Motor neuron (in vitro differentiated cells): ENCODE measurements at regions not wholly inside any gene's neighbourhood (a gene's known extent, or its start where the extent isn't known, plus 50 kb on each side); places are given as distances from the start of the nearest gene placed in this dataset.

ENCODE experiments used
- ATAC-seq, 8 experiments: fragments of 200-7000 bp; cut with Tn5 transposase; replicated peaks in 6 of 8; 2 replicates each; pipeline ENCODE4 v1.8.0; 2021; ENCODE audit warnings: mild to moderate bottlenecking in 8 of 8, moderate library complexity in 8 of 8
- H3K27ac ChIP-seq, 2 donors: fragments of 250-450 bp; sonication (Bioruptor Pico); 2 replicates each; pipeline ENCODE4 v1.9.0; 2021; ENCODE audit warnings: antibody characterized with exemption in 2 of 2, mild to moderate bottlenecking in 2 of 2, moderate library complexity in 1 of 2
- H3K4me1 ChIP-seq, 2 donors: fragments of 250-450 bp; sonication (Bioruptor Pico); replicated peaks in 1 of 2; 2 replicates each; pipeline ENCODE4 v1.6.1; 2021; ENCODE audit warnings: antibody characterized with exemption in 2 of 2, mild to moderate bottlenecking in 2 of 2, moderate library complexity in 1 of 2
- H3K4me3 ChIP-seq, 5 donors: fragments of 250-450 bp; sonication (Bioruptor Pico); 2 replicates each; pipeline ENCODE4 v1.9.0; 2021; ENCODE audit warnings: antibody characterized with exemption in 5 of 5, mild to moderate bottlenecking in 5 of 5, moderate library complexity in 4 of 5
- WGBS, 10 experiments: fragments of 450-650 bp; shearing (Covaris generic); methylation state at CpG; one replicate each; pipeline ENCODE4 v1.0.0; 2022; 5-methylcytosine and 5-hydroxymethylcytosine counted together
- in situ Hi-C, 9 experiments: fragments of 400-800 bp; cut with MboI; loops; one replicate each; pipeline ENCODE4 v1.15.0; 2021; ENCODE audit warnings: low sequenced_read_pairs in 9 of 9, low pct_unique_long_range_greater_than_20kb in 2 of 9; ENCODE audit not compliant: unreplicated experiment in 9 of 9

DNA sequence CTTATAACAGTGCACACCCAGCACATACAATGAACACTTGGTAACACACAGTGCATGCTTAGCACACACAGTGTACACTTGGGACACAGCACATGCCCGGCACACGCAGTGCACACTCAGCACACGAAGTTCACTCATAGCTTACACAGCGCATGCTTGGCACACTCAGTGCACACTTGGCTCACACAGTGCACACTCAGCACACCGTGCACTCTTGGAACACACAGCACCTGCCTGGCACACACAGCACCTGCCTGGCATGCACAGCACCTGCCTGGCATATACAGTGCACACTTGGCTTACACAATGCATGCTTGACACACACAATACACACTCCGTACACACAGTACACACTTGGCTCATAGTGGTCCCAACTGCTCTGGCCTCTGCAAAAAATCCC lies 128.2 kb downstream of the GALR1 start:
- 20 to 100% (median 100%) methylated on average over 1 to 5 of the region's 6 CpGs; no CpG with 5 or more reads in 3 of the 10 experiments for WGBS, 10 experiments
- no peak overlapping the region for H3K4me3 ChIP-seq
- no peak for ATAC-seq

GRCh38 chr18:77379976-77380509 lies 130.4 kb downstream of the GALR1 start:
- H3K27ac ChIP-seq: no peak overlapping the region
- no peak overlapping the region for H3K4me3 ChIP-seq
- H3K4me1 ChIP-seq: peaks cover 0 to 4% of the 10 kb centered on the region in 2 donors
- WGBS, 10 experiments: 7 to 100% (median 63%) methylated on average over 1 to 5 of the region's 5 CpGs; no CpG with 5 or more reads in 2 of the 10 experiments
- in situ Hi-C loops: no loop called here
- peak in 1 of 8 experiments; percentile 87 for ATAC-seq

More for the DNA sequence above, 128.2 kb downstream of the GALR1 start:
- H3K4me1 ChIP-seq: peaks cover 11% of the 10 kb centered on the region in 2 donors
- in situ Hi-C loops: no loop called here
- H3K27ac ChIP-seq: no peak overlapping the region

GRCh38 chr18:77380695-77381094 lies 131.0 kb downstream of the GALR1 start:
- 0 to 100% (median 86%) methylated on average over 1 to 5 of the region's 5 CpGs for WGBS, 10 experiments
- no peak overlapping the region for H3K4me3 ChIP-seq
- peaks cover 0 to 4% of the 10 kb centered on the region in 2 donors for H3K4me1 ChIP-seq
- in situ Hi-C loops: no loop called here
- H3K27ac ChIP-seq: no peak overlapping the region
- no peak for ATAC-seq

DNA sequence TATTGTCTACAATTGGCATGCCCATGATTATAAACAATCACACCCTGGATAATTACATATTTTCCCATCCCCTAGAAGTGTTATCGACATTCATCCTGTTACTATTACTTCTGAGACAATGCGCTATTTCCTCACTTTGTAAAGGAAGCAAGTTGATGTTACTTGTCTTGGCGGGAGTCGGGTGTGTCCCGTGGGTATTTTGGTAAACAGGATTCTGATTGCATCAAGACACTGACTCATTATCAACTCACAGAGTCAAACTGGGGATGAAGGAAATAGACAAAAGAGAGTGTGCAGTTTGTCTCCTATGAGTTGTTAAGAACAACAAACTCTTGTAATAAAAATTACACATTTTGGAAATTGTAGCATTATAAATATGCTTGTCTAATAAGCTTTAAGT lies 142.7 kb downstream of the GALR1 start:
- in situ Hi-C loops: no loop called here
- ATAC-seq: peak in 2 of 8 experiments; percentile 22 to 49

DNA sequence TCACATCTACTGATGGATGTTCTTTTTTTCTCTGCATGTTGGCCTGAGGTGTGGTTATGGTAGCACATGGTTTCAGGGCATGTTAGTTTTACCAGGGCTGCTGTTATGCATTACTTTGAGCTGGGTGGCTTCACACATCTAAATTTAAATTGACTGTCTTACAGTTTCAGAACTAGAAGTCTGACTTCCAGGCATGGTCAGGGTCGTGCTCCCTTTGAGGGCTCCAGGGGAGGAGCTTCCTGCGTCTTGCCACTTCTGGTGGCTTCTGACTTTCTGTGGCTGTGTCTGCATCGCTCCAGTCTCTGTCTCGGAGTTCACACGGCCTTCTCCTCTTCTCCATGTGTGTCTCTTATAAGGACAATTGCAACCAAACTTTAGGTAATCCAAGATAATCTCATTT lies 143.9 kb downstream of the GALR1 start:
- no peak overlapping the region for H3K4me3 ChIP-seq
- H3K27ac ChIP-seq: no peak overlapping the region
- WGBS, 10 experiments: 17 to 86% (median 60%) methylated on average over 1 to 4 of the region's 5 CpGs; no CpG with 5 or more reads in 5 of the 10 experiments
- peaks cover 5 to 16% of the 10 kb centered on the region in 2 donors for H3K4me1 ChIP-seq
- in situ Hi-C loops: no loop called here
- peak in 2 of 8 experiments; percentile 37 to 43 for ATAC-seq

More for the DNA sequence above, 142.7 kb downstream of the GALR1 start:
- Histone ChIP-seq H3K4me1 (peaks cover 3 to 11% of the 10 kb centered on the region in 2 donors), H3K27ac (no peak overlapping the region), H3K4me3 (no peak overlapping the region)
- 0 to 100% (median 71%) methylated on average over 1 to 5 of the region's 5 CpGs for WGBS, 10 experiments

DNA sequence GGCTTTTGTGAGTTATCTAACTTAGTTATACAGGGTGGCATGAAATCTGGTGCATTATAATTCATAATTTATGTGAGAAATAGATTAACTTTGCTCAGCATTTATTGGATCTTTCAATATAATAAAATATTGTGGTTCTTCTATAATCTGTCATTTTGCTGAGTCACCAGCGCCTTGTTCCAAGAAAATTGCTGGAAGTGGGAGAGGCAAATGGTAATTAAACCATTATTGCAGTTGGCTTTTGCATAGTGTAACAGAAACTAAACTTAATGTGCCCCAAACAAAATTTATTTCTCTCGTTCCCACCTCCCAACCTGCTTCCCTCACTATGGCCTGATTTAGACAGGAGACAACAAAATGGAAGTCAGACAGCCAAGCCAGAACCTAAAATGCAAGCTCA lies 146.3 kb downstream of the GALR1 start:
- no peak overlapping the region for H3K4me3 ChIP-seq
- WGBS, 10 experiments: 0 to 100% (median 82%) methylated on average over 1 to 2 of the region's 2 CpGs
- H3K4me1 ChIP-seq: peaks cover 5 to 16% of the 10 kb centered on the region in 2 donors
- ATAC-seq: peak in 2 of 8 experiments; percentile 65 to 73
- H3K27ac ChIP-seq: no peak overlapping the region
- in situ Hi-C loops: no loop called here

GRCh38 chr18:77397056-77397455 lies 147.4 kb downstream of the GALR1 start:
- Histone ChIP-seq H3K4me1 (peaks cover 5 to 16% of the 10 kb centered on the region in 2 donors), H3K27ac (no peak overlapping the region), H3K4me3 (no peak overlapping the region)
- 37 to 87% (median 53%) methylated on average over 1 to 3 of the region's 6 CpGs; no CpG with 5 or more reads in 3 of the 10 experiments for WGBS, 10 experiments
- ATAC-seq: peak in 3 of 8 experiments; percentile 16 to 30 (median 21)
- in situ Hi-C loops: no loop called here

DNA sequence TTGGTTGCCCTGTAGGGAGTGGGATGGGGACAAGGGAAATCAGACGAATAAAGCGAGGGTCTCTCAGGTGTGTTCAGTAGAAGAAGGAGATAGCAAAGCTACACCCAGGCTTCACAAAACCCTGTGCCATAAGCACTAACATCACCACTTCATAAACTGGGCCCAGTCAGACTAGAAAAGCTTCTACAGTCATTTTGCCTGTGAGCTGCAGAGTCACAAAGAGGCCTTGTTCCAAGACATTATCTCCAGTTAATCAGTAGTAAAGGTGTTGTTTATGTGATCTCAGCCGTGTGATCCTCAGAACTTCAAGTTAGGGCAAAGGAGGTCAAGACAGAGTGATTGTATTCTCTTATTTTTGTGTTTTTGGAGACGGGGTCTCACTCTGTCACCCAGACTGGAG lies 148.0 kb downstream of the GALR1 start:
- Histone ChIP-seq H3K27ac (no peak overlapping the region), H3K4me3 (no peak overlapping the region)
- ATAC-seq: peak in 1 of 8 experiments; percentile 3

DNA sequence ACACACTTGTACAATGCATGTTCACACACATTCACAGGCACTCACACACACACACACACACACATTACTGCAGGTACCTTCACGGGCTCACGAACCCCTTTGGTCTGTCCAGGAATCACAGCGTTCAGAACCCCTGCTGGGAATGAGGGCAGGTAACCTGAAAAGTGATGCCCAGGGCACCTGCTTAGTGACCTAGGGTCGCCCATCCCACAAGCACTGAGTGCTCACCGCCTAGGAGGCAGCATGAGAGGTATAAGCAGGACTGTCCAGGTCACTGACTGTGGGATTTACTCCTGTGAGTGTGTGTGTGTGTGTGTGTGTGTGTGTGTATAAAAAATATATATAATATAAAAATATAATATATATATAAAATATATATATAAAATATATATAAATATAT lies 150.9 kb downstream of the GALR1 start:
- Histone ChIP-seq H3K4me3 (no peak overlapping the region), H3K4me1 (peaks cover 5 to 15% of the 10 kb centered on the region in 2 donors), H3K27ac (no peak overlapping the region)
- WGBS, 10 experiments: 27 to 98% (median 60%) methylated on average over 1 to 5 of the region's 5 CpGs; no CpG with 5 or more reads in 7 of the 10 experiments
- no peak for ATAC-seq
- in situ Hi-C loops: no loop called here

More for the DNA sequence above, 148.0 kb downstream of the GALR1 start:
- peaks cover 5 to 16% of the 10 kb centered on the region in 2 donors for H3K4me1 ChIP-seq
- in situ Hi-C loops: no loop called here
- WGBS, 10 experiments: 0 to 80% (median 62%) methylated on average over 1 to 4 of the region's 4 CpGs; no CpG with 5 or more reads in 2 of the 10 experiments

GRCh38 chr18:77401173-77401572 lies 151.5 kb downstream of the GALR1 start:
- no peak overlapping the region for H3K4me3 ChIP-seq
- 12 to 87% (median 43%) methylated on average over 2 to 9 of the region's 9 CpGs; no CpG with 5 or more reads in 6 of the 10 experiments for WGBS, 10 experiments
- peaks cover 5 to 10% of the 10 kb centered on the region in 2 donors for H3K4me1 ChIP-seq
- no peak overlapping the region for H3K27ac ChIP-seq
- peak in 2 of 8 experiments; percentile 25 to 50 for ATAC-seq
- in situ Hi-C loops: no loop called here

GRCh38 chr18:77403969-77404535 lies 154.4 kb downstream of the GALR1 start:
- 40 to 100% (median 85%) methylated on average over 1 to 4 of the region's 14 CpGs; no CpG with 5 or more reads in 4 of the 10 experiments for WGBS, 10 experiments
- Histone ChIP-seq H3K4me3 (no peak overlapping the region), H3K27ac (no peak overlapping the region), H3K4me1 (no peaks in the 10 kb centered on the region)
- no peak for ATAC-seq
- in situ Hi-C loops: no loop called here

GRCh38 chr18:77405096-77405495 lies 155.4 kb downstream of the GALR1 start:
- no peak overlapping the region for H3K27ac ChIP-seq
- no peak overlapping the region for H3K4me3 ChIP-seq
- in situ Hi-C loops: no loop called here
- 43 to 96% (median 89%) methylated on average over 2 to 11 of the region's 11 CpGs for WGBS, 10 experiments
- no peaks in the 10 kb centered on the region for H3K4me1 ChIP-seq
- ATAC-seq: peak in 2 of 8 experiments; percentile 48 to 49

GRCh38 chr18:77407733-77408132 lies 158.1 kb downstream of the GALR1 start:
- H3K27ac ChIP-seq: no peak overlapping the region
- no peaks in the 10 kb centered on the region for H3K4me1 ChIP-seq
- in situ Hi-C loops: no loop called here
- H3K4me3 ChIP-seq: no peak overlapping the region
- ATAC-seq: no peak
- 29 to 100% (median 61%) methylated on average over 2 to 6 of the region's 6 CpGs for WGBS, 10 experiments
